ENCODE measurements at regions not wholly inside any gene's neighbourhood (a gene's known extent, or its start where the extent isn't known, plus 50 kb on each side); places are given as distances from the start of the nearest gene placed in this dataset.
"Not testable (repeated sequence)": the region's sequence is repeated elsewhere in the genome, so short reads cannot be mapped to it uniquely, and the experiment has no call there.

- Histone ChIP-seq H3K27ac (ENCODE audit: low read depth in 1 of 2, low read length in 2 of 2) (no peak overlapping the region), H3K9me3 (ENCODE audit: control insufficient read depth, low read length) (no peaks in the 10 kb centered on the region), H3K4me1 (ENCODE audit: control insufficient read depth in 1 of 2, insufficient read depth in 2 of 2, low read length in 2 of 2) (no peaks in the 10 kb centered on the region), H3K4me3 (ENCODE audit: low read length in 2 of 2) (no peak overlapping the region), H3K27me3 (ENCODE audit: control insufficient read depth in 1 of 2, insufficient read depth in 2 of 2, low read length in 1 of 2) (no peaks in the 10 kb centered on the region), H3K36me3 (ENCODE audit: control insufficient read depth in 1 of 2, insufficient read depth in 2 of 2, low read length in 1 of 2) (no peaks in the 10 kb centered on the region)
- DNase-seq = no peak
- ATAC-seq (ENCODE audit: low FRiP score) = no peak
- intact Hi-C loops (cut with DNase I) = no loop called here
- WGBS, 2 donors = 94 to 97% methylated on average over 2 of the region's 2 CpGs
Observed at GRCh38 chr5:126129431-126129830, 293.8 kb upstream of the GRAMD2B start.

- no peak for DNase-seq
- ATAC-seq (ENCODE audit: low FRiP score) = no peak
- WGBS, 2 donors = 79 to 86% methylated on average over 1 of the region's 1 CpG
- H3K36me3 ChIP-seq (ENCODE audit: control insufficient read depth in 1 of 2, insufficient read depth in 2 of 2, low read length in 1 of 2) = no peaks in the 10 kb centered on the region
- no peaks in the 10 kb centered on the region for H3K4me1 ChIP-seq (ENCODE audit: control insufficient read depth in 1 of 2, insufficient read depth in 2 of 2, low read length in 2 of 2)
- H3K4me3 ChIP-seq (ENCODE audit: low read length in 2 of 2) = no peak overlapping the region
- no peaks in the 10 kb centered on the region for H3K27me3 ChIP-seq (ENCODE audit: control insufficient read depth in 1 of 2, insufficient read depth in 2 of 2, low read length in 1 of 2)
- intact Hi-C loops (cut with DNase I) = no loop called here
- H3K27ac ChIP-seq (ENCODE audit: low read depth in 1 of 2, low read length in 2 of 2) = no peak overlapping the region
- no peaks in the 10 kb centered on the region for H3K9me3 ChIP-seq (ENCODE audit: control insufficient read depth, low read length)
Observed at GRCh38 chr5:126133424-126133823, 289.8 kb upstream of the GRAMD2B start.

GRCh38 chr5:126137891-126138280, 285.3 kb upstream of the GRAMD2B start:
- intact Hi-C loops (cut with DNase I) = no loop called here
- DNase-seq = no peak
- WGBS, 2 donors = 46 to 55% methylated on average over 2 of the region's 2 CpGs
- ATAC-seq (ENCODE audit: low FRiP score) = no peak
- Histone ChIP-seq H3K36me3 (ENCODE audit: control insufficient read depth in 1 of 2, insufficient read depth in 2 of 2, low read length in 1 of 2) (no peaks in the 10 kb centered on the region), H3K27me3 (ENCODE audit: control insufficient read depth in 1 of 2, insufficient read depth in 2 of 2, low read length in 1 of 2) (no peaks in the 10 kb centered on the region), H3K27ac (ENCODE audit: low read depth in 1 of 2, low read length in 2 of 2) (no peak overlapping the region), H3K9me3 (ENCODE audit: control insufficient read depth, low read length) (no peaks in the 10 kb centered on the region), H3K4me3 (ENCODE audit: low read length in 2 of 2) (no peak overlapping the region), H3K4me1 (ENCODE audit: control insufficient read depth in 1 of 2, insufficient read depth in 2 of 2, low read length in 2 of 2) (no peaks in the 10 kb centered on the region)

GRCh38 chr5:126138281-126138931, 284.8 kb upstream of the GRAMD2B start:
- Histone ChIP-seq H3K36me3 (ENCODE audit: control insufficient read depth in 1 of 2, insufficient read depth in 2 of 2, low read length in 1 of 2) (no peaks in the 10 kb centered on the region), H3K9me3 (ENCODE audit: control insufficient read depth, low read length) (no peaks in the 10 kb centered on the region), H3K27ac (ENCODE audit: low read depth in 1 of 2, low read length in 2 of 2) (no peak overlapping the region), H3K4me1 (ENCODE audit: control insufficient read depth in 1 of 2, insufficient read depth in 2 of 2, low read length in 2 of 2) (no peaks in the 10 kb centered on the region), H3K27me3 (ENCODE audit: control insufficient read depth in 1 of 2, insufficient read depth in 2 of 2, low read length in 1 of 2) (no peaks in the 10 kb centered on the region), H3K4me3 (ENCODE audit: low read length in 2 of 2) (no peak overlapping the region)
- intact Hi-C loops (cut with DNase I) = no loop called here
- 45 to 51% methylated on average over 3 of the region's 3 CpGs for WGBS, 2 donors
- DNase-seq (no peak), ATAC-seq (ENCODE audit: low FRiP score) (no peak)

GRCh38 chr5:126139086-126139485, 284.1 kb upstream of the GRAMD2B start:
- Histone ChIP-seq H3K4me1 (ENCODE audit: control insufficient read depth in 1 of 2, insufficient read depth in 2 of 2, low read length in 2 of 2) (no peaks in the 10 kb centered on the region), H3K4me3 (ENCODE audit: low read length in 2 of 2) (no peak overlapping the region), H3K36me3 (ENCODE audit: control insufficient read depth in 1 of 2, insufficient read depth in 2 of 2, low read length in 1 of 2) (no peaks in the 10 kb centered on the region), H3K27me3 (ENCODE audit: control insufficient read depth in 1 of 2, insufficient read depth in 2 of 2, low read length in 1 of 2) (no peaks in the 10 kb centered on the region), H3K9me3 (ENCODE audit: control insufficient read depth, low read length) (no peaks in the 10 kb centered on the region), H3K27ac (ENCODE audit: low read depth in 1 of 2, low read length in 2 of 2) (no peak overlapping the region)
- no peak for DNase-seq
- no peak for ATAC-seq (ENCODE audit: low FRiP score)
- intact Hi-C loops (cut with DNase I) = no loop called here
- 60 to 67% methylated on average over 2 of the region's 2 CpGs for WGBS, 2 donors

GRCh38 chr5:126139773-126140172, 283.4 kb upstream of the GRAMD2B start:
- H3K27me3 ChIP-seq (ENCODE audit: control insufficient read depth in 1 of 2, insufficient read depth in 2 of 2, low read length in 1 of 2) = no peaks in the 10 kb centered on the region
- intact Hi-C loops (cut with DNase I) = no loop called here
- no peaks in the 10 kb centered on the region for H3K4me1 ChIP-seq (ENCODE audit: control insufficient read depth in 1 of 2, insufficient read depth in 2 of 2, low read length in 2 of 2)
- no peaks in the 10 kb centered on the region for H3K9me3 ChIP-seq (ENCODE audit: control insufficient read depth, low read length)
- no peaks in the 10 kb centered on the region for H3K36me3 ChIP-seq (ENCODE audit: control insufficient read depth in 1 of 2, insufficient read depth in 2 of 2, low read length in 1 of 2)
- H3K4me3 ChIP-seq (ENCODE audit: low read length in 2 of 2) = no peak overlapping the region
- 42 to 45% methylated on average over 5 of the region's 5 CpGs for WGBS, 2 donors
- no peak for DNase-seq
- no peak for ATAC-seq (ENCODE audit: low FRiP score)
- H3K27ac ChIP-seq (ENCODE audit: low read depth in 1 of 2, low read length in 2 of 2) = no peak overlapping the region

- ATAC-seq (ENCODE audit: low FRiP score) (no peak), DNase-seq (no peak)
- no peaks in the 10 kb centered on the region for H3K4me1 ChIP-seq (ENCODE audit: control insufficient read depth in 1 of 2, insufficient read depth in 2 of 2, low read length in 2 of 2)
- H3K27me3 ChIP-seq (ENCODE audit: control insufficient read depth in 1 of 2, insufficient read depth in 2 of 2, low read length in 1 of 2) = no peaks in the 10 kb centered on the region
- no peaks in the 10 kb centered on the region for H3K9me3 ChIP-seq (ENCODE audit: control insufficient read depth, low read length)
- intact Hi-C loops (cut with DNase I) = no loop called here
- H3K27ac ChIP-seq (ENCODE audit: low read depth in 1 of 2, low read length in 2 of 2) = no peak overlapping the region
- no peak overlapping the region for H3K4me3 ChIP-seq (ENCODE audit: low read length in 2 of 2)
- no peaks in the 10 kb centered on the region for H3K36me3 ChIP-seq (ENCODE audit: control insufficient read depth in 1 of 2, insufficient read depth in 2 of 2, low read length in 1 of 2)
- 72 to 78% methylated on average over 2 of the region's 2 CpGs for WGBS, 2 donors
Observed at GRCh38 chr5:126143622-126144021, 279.6 kb upstream of the GRAMD2B start.

GRCh38 chr5:126150319-126150718, 272.9 kb upstream of the GRAMD2B start:
- H3K9me3 ChIP-seq (ENCODE audit: control insufficient read depth, low read length); H3K36me3 ChIP-seq (ENCODE audit: control insufficient read depth in 1 of 2, insufficient read depth in 2 of 2, low read length in 1 of 2); ATAC-seq (ENCODE audit: low FRiP score); H3K27me3 ChIP-seq (ENCODE audit: control insufficient read depth in 1 of 2, insufficient read depth in 2 of 2, low read length in 1 of 2); H3K4me3 ChIP-seq (ENCODE audit: low read length in 2 of 2); DNase-seq; intact Hi-C loops (cut with DNase I); H3K4me1 ChIP-seq (ENCODE audit: control insufficient read depth in 1 of 2, insufficient read depth in 2 of 2, low read length in 2 of 2); H3K27ac ChIP-seq (ENCODE audit: low read depth in 1 of 2, low read length in 2 of 2): not testable (repeated sequence)
- 95% methylated on average over 2 of the region's 3 CpGs for WGBS, 2 donors

- intact Hi-C loops (cut with DNase I); ATAC-seq (ENCODE audit: low FRiP score); DNase-seq; H3K9me3 ChIP-seq (ENCODE audit: control insufficient read depth, low read length); H3K27ac ChIP-seq (ENCODE audit: low read depth in 1 of 2, low read length in 2 of 2); H3K36me3 ChIP-seq (ENCODE audit: control insufficient read depth in 1 of 2, insufficient read depth in 2 of 2, low read length in 1 of 2); H3K4me1 ChIP-seq (ENCODE audit: control insufficient read depth in 1 of 2, insufficient read depth in 2 of 2, low read length in 2 of 2); H3K4me3 ChIP-seq (ENCODE audit: low read length in 2 of 2); H3K27me3 ChIP-seq (ENCODE audit: control insufficient read depth in 1 of 2, insufficient read depth in 2 of 2, low read length in 1 of 2): not testable (repeated sequence)
- WGBS, 2 donors = 92 to 93% methylated on average over 12 of the region's 12 CpGs
Observed at GRCh38 chr5:126155298-126155697, 267.9 kb upstream of the GRAMD2B start.
